ENCODE measurements at regions not wholly inside any gene's neighbourhood (a gene's known extent, or its start where the extent isn't known, plus 50 kb on each side); places are given as distances from the start of the nearest gene placed in this dataset.

- dilution Hi-C loops (cut with MboI; ENCODE audit: extremely low pct_ligation_motif_present, low sequenced_read_pairs) (no loop called here), intact Hi-C loops (cut with micrococcal nuclease) (no loop called here)
- Histone ChIP-seq H3K79me2 (ENCODE audit: control insufficient read depth, insufficient read depth, low read length) (no peaks in the 10 kb centered on the region), H3K9ac (replicated peaks; ENCODE audit: extremely low read depth, insufficient read depth, low read length) (no peak overlapping the region), H4K20me1 (replicated peaks; ENCODE audit: control insufficient read depth, extremely low read depth, insufficient read depth, low read length) (no peaks in the 10 kb centered on the region), H2AFZ (ENCODE audit: low read depth, low read length) (no peak overlapping the region), H3K9me3 (replicated peaks; ENCODE audit: control insufficient read depth, insufficient read depth, low read length) (no peaks in the 10 kb centered on the region), H3K4me1 (ENCODE audit: control insufficient read depth, extremely low read depth, insufficient read depth, low read length) (no peaks in the 10 kb centered on the region), H3K4me3 (replicated peaks in 1 of 3; ENCODE audit: insufficient read depth in 1 of 3, low read depth in 1 of 3, low read length in 3 of 3) (no peak overlapping the region), H3K27ac (ENCODE audit: insufficient read depth, low read depth, low read length) (no peak overlapping the region), H3K36me3 (ENCODE audit: control insufficient read depth in 2 of 2, extremely low read depth in 1 of 2, insufficient read depth in 2 of 2, low read length in 2 of 2) (no peaks in the 10 kb centered on the region), H3K4me2 (ENCODE audit: insufficient read depth, low read length) (no peak overlapping the region), H3K27me3 (ENCODE audit: control insufficient read depth in 2 of 2, insufficient read depth in 2 of 2, low read length in 2 of 2) (no peaks in the 10 kb centered on the region), H3K9me1 (replicated peaks; ENCODE audit: control insufficient read depth, extremely low read depth, insufficient read depth, low read length) (no peaks in the 10 kb centered on the region)
- CTCF ChIA-PET, result no interaction called here
- POLR2A ChIA-PET, result no interaction called here
- no peak for FAIRE-seq
- no peak for DNase-seq (ENCODE audit: low read depth, low spot score)
- no peak for TF ChIP-seq EZH2 (IDR thresholded peaks at IDR 0.05; ENCODE audit: borderline replicate concordance, low read depth, low read length, severe bottlenecking)
- no peak for TF ChIP-seq FOS (IDR thresholded peaks at IDR 0.05; ENCODE audit: borderline replicate concordance, insufficient read depth, low read length)
- TF ChIP-seq POLR2A (IDR thresholded peaks at IDR 0.05; ENCODE audit: low read depth, low read length), result no peak
- TF ChIP-seq MAX (IDR thresholded peaks at IDR 0.05; ENCODE audit: insufficient read depth, insufficient read length), result no peak
- TF ChIP-seq POLR2AphosphoS5 (IDR thresholded peaks at IDR 0.05; ENCODE audit: insufficient read depth, low read depth, low read length), result no peak
- no peak for TF ChIP-seq MYC (IDR thresholded peaks at IDR 0.05; ENCODE audit: low read depth, low read length)
- no peak for TF ChIP-seq GATA2 (IDR thresholded peaks at IDR 0.05; ENCODE audit: insufficient read depth, insufficient read length, low read depth, low read length)
- TF ChIP-seq CTCF (IDR thresholded peaks at IDR 0.05; ENCODE audit: extremely low read depth in 1 of 2, insufficient read depth in 1 of 2, low read depth in 1 of 2, low read length in 2 of 2), result no peak
- no peak for TF ChIP-seq JUN (IDR thresholded peaks at IDR 0.05; ENCODE audit: borderline replicate concordance, insufficient read depth, insufficient read length, low read depth)
- BruUV-seq (replicated peaks), result no TSS peak
These were observed 200.9 kb upstream of the IGF1 start for GRCh38 chr12:102681309-102681708.

All from endothelial cell of umbilical vein (primary cell).